Tongue (tissue), 1 donor: ENCODE measurements at regions not wholly inside any gene's neighbourhood (a gene's known extent, or its start where the extent isn't known, plus 50 kb on each side); places are given as distances from the start of the nearest gene placed in this dataset.

Source experiments
- DNase-seq: peaks from one replicate; pipeline ENCODE4 v3.0.0-alpha.2; 2015

DNA sequence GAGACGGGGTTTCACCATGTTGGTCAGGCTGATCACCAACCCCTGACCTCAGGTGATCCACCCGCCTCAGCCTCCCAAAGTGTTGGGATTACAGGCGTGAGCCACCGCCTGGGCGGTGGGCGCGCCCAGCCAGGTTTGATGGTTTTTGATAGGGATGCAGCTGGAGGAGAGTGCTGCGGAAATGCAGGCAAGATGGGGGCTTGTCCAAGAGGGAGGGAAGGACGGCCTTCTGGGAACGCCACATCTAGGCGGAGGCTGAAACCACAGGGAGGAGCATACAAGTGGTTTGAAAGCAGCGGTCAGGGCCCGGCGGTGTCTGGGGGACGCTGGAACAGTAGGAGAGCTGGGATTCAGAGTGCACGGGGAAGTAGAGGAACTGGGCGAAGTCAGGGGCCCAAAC lies 134.6 kb downstream of the VRK1 start:
- no peak for DNase-seq

- no peak for DNase-seq
Observed at GRCh38 chr14:96934638-96935330, 137.6 kb downstream of the VRK1 start.

- no peak for DNase-seq
Observed at GRCh38 chr14:96938946-96939345, 141.8 kb downstream of the VRK1 start.

GRCh38 chr14:96940009-96940408 lies 142.8 kb downstream of the VRK1 start:
- peak; percentile 15 for DNase-seq

GRCh38 chr14:96944297-96944696 lies 147.1 kb downstream of the VRK1 start:
- DNase-seq: no peak

DNA sequence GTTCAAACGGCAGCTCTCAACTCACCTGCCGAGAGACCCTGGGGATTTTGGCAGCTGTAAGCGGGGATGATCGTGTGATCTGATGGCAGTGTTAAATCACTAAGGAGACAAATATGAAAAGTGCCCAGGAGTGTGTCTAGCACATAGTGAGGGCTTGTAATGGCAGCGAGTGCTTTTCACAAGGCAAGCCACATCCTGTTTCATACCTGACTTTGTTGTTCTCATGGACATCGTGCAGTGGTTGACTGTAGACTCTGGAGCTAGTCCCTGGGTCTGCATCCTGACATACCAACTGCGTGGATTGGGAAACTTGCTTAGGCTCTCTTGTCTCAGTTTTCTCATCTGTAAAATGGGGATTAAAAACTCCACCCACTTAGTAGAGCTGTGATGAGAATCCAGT lies 148.5 kb downstream of the VRK1 start:
- DNase-seq: no peak

GRCh38 chr14:96949594-96949993 lies 152.4 kb downstream of the VRK1 start:
- no peak for DNase-seq

- DNase-seq: no peak
Observed at GRCh38 chr14:96951511-96951910, 154.3 kb downstream of the VRK1 start.

DNA sequence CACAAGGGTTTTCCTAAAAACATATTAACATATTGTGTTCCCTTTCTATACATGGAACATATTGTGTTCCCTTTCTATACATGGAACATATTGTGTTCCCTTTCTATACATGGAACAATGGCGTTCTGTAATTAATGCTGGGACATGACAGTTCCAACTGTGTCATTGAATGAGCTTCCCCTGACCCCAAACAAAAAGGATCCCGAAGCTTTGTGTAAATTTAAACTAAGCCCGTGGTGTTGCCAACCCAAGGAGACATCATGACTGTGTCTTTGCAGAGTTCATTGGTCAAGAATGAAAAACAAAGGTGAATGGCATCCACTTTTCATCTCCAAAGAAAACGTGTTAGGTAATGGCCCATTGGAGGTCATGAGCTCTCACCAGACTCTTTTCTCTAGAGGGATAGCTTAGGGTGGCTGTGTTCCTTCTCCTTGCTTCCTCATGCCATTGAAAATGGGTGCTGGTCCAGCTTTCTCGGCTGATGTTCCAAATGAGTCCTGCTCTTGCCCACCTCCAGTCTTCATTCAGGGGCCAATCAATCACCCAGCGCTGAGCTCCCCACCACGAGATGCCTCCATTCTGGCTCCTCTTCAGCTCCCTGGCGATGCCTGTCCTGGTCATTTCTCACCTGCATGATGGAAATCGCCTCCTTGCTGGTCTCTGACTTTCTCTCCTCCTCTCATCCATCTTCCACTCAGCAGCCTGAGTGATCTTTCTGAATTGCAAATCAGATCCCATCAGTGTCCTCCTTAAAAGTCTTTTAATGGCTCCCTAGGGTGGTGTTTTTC lies 156.1 kb downstream of the VRK1 start:
- DNase-seq: no peak

- DNase-seq: no peak
Observed at GRCh38 chr14:96953875-96954185, 156.6 kb downstream of the VRK1 start.

GRCh38 chr14:96956464-96957239 lies 159.5 kb downstream of the VRK1 start:
- DNase-seq: no peak

DNA sequence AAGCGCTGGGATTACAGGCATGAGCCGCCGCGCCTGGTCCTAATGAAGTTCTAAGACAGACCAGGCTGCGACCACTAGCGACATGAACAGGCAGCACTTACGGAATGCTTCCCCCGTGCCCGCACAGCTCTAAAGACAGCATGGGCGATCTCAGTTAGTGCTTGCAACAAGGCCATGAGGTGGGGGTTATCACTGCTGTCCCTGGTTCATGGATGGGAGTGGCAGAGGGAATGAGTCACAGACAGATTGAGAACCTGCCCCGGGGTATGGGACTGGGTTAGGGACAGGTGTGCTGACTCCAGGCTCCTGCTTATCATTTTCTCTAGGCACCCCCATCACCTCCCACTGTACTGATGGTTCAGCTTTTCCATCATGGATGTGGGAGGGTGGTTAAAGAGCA lies 160.9 kb downstream of the VRK1 start:
- DNase-seq: no peak

DNA sequence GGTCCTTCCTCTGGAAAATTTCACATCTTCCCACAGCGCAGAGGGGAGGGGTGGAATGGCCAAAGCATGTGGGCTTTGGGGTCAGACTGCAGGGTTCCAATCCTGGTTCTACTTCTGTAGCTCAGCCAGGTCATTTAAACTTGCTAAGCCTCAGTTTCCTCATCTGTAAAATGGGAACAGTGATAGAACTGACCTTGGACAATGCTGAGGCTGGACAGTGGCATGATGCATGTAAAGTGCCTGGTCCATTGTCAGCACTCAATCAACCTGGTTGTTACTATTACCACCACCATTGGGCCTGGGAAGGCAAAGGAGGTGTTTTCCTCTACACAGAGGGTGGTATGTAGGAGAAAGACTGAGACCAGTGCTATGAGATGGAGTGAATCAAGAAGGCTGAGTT lies 162.8 kb downstream of the VRK1 start:
- DNase-seq: no peak

- no peak for DNase-seq
Observed at GRCh38 chr14:96960598-96961116, 163.5 kb downstream of the VRK1 start.

- no peak for DNase-seq
Observed at GRCh38 chr14:96961895-96962294, 164.7 kb downstream of the VRK1 start.

- no peak for DNase-seq
Observed at GRCh38 chr14:96962337-96962736, 165.2 kb downstream of the VRK1 start.

DNA sequence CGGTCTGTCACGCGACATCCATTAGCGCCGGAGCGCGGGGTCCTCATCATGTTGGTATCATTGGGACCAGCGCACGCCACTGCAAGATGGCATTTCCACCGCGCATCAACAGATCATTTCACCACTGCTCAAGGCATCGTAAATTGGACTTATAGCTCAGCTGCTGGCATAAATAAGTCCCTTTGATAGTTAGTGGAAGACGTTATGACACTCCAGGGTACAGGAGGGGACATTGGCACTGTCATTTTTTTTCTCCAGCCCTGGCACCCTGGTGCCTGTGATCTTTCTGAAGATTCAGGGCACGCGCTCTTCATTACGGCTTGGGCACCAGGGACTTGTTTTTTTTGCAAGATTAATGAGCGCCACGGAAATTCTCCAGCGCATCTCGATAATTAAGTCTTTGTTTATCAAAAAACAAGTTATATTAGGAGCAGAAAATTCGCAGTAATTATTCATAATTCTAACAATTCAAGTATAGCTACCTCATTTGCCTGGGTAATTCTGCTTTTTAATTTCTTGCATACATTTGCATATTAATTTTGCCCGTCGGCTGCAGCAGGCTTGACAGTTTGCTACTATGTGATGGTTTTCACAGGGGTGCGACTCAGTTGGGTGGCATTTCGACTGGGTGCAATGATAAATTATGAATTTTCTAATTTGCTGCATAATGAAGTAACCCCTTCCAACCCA lies 167.7 kb downstream of the VRK1 start:
- no peak for DNase-seq

- DNase-seq: no peak
Observed at GRCh38 chr14:96965885-96966595, 168.9 kb downstream of the VRK1 start.

DNA sequence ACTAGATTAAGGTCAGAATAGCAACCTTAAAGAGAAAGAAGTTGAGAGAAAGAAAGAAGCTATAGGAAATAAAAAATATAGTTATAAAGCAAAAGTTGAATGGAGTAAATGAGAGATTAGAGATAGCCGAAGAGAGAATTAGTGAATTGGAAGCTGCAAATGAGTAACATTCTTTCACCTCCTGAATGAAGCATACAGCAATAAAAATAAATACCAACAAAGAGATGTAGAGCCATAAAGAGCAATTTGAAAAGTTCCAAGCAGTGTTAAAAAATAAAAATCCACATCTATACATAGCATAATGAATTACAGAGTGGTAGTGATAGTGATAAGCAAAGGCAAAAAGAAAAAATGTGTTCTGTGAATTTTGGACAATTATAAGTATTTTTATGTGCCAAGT lies 177.9 kb downstream of the VRK1 start:
- no peak for DNase-seq

DNA sequence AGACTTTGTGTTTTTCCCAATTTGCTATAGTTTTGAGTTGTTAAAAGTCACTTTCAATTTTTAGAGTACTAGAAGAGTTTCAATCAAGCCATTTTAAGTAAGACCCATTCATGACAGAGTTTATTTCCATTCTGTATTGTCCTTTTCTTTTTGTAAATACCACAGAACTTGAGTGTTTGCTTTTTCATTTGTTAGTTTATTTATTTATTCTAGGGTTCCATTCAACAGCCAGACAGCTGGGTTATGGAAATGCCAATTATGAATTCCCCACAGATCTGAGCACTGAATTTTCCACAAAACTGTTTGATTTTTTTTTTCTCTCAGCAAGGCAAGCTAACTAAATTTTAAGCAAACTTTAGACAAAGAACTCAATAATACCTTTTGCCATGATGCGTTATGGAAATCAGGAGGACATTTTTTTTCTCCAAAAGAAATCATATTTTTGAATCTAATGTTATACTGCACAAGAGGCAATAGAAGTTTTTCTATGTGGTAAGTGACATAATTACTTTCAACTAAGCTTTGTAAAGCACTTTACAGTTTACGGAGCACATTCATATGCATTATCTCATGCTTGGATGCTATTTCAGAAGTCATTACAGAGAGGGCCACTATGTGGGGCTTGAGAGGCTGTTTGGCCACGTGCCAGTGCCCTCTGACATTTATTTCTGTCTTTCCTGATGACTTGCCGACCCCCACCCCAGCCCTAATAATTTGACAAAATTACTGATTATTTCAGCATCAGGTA lies 181.5 kb downstream of the VRK1 start:
- no peak for DNase-seq

DNA sequence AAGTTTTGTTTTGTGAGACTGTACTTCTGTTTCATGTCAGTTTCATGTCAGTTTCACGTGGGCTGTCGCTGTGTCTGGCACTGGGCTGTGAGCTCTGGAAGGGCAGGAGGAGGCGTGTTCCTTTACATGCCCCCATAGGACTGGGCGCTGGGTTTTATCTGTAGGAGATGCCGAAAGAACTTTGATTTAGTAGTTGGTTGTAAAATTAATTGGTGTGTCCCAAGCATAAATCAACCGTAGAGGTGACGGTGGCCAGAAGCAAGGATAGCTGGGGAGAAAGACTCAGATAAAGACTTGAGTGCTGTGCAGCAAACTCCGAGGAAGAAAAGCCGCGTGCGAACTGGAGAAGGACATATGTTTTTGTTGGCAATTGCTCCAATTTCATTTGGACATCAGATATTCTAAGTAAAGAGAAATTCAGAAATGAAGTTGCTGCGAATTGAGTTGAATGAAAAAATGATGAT lies 182.5 kb downstream of the VRK1 start:
- peak; percentile 11 for DNase-seq
